H1 (cell line): ENCODE measurements at regions not wholly inside any gene's neighbourhood (a gene's known extent, or its start where the extent isn't known, plus 50 kb on each side); places are given as distances from the start of the nearest gene placed in this dataset.

Experiments
- BCL11A ChIP-seq, 2 experiments: IDR thresholded peaks; one replicate each; pipeline ENCODE4 v1.6.1; 2011; ENCODE audit warnings: low read depth in 2 of 2, low read length in 2 of 2, mild to moderate bottlenecking in 2 of 2
- BRCA1 ChIP-seq: IDR thresholded peaks from 2 replicates; pipeline ENCODE4 v1.6.1; 2012; ENCODE audit warnings: low read depth, low read length, improper control_type of control experiment
- CBX5 ChIP-seq: fragments of 300-800, 300-1000 bp; sonication (generic); IDR thresholded peaks from 2 replicates; pipeline ENCODE4 v1.7.1; 2016; ENCODE audit warnings: antibody characterized with exemption, low read length, low read depth
- CTCF ChIP-seq, 3 experiments: IDR thresholded peaks; 1 replicate in 2 of 3; 2 replicates in 1 of 3; pipeline versions ENCODE4 v1.5.1 to v1.6.1; 2011; ENCODE audit warnings: low read length in 3 of 3, mild to moderate bottlenecking in 3 of 3, inconsistent platforms in 2 of 3, low read depth in 1 of 3, moderate library complexity in 1 of 3; ENCODE audit not compliant: insufficient read depth in 1 of 3; ENCODE audit errors: control extremely low read depth in 1 of 3
- EP300 ChIP-seq, 2 experiments: IDR thresholded peaks; 1 replicate in 1 of 2; 2 replicates in 1 of 2; pipeline ENCODE4 v1.6.1; 2011 to 2012; ENCODE audit warnings: low read depth in 2 of 2, low read length in 2 of 2, mild to moderate bottlenecking in 2 of 2, borderline replicate concordance in 1 of 2, inconsistent platforms in 1 of 2, moderate library complexity in 1 of 2
- SAP30 ChIP-seq: fragments of 300-600 bp; sonication (generic); IDR thresholded peaks from 2 replicates; pipeline ENCODE4 v1.7.1; 2012; ENCODE audit warnings: low read length, moderate library complexity, mild to moderate bottlenecking, inconsistent platforms; ENCODE audit not compliant: insufficient read depth, insufficient replicate concordance
- SP1 ChIP-seq: IDR thresholded peaks from 2 replicates; pipeline ENCODE4 v1.6.1; 2011; ENCODE audit warnings: low read depth, low read length
- TBP ChIP-seq: IDR thresholded peaks from 2 replicates; pipeline ENCODE4 v1.6.1; 2011; ENCODE audit warnings: low read depth, low read length, improper control_type of control experiment
- TF ChIP-seq, protein P1 (sequence below): fragments of 300-600 bp; sonication (generic); IDR thresholded peaks from 2 replicates; pipeline ENCODE4 v1.7.1; 2012; ENCODE audit warnings: low read length, moderate library complexity, mild to moderate bottlenecking, inconsistent platforms; ENCODE audit not compliant: insufficient replicate concordance

DNA sequence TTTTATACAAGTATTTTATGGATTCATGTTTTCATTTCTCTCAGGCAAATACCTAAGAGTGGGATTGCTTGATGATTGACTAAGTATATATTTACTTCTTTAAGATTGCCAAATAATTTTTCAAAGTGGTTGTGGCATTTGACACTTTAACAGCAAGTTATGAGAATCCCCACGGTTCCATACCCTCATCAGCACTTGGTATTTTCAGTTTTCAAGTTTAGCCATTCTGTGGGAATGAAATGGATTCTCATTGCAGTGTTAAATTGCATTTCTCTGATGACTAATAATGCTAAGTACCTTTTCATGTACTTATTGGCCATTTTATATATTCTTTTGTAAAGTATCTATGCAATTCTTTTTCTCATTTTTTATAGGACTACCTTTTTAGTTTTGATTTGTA lies 301.5 kb upstream of the DIO3 start (continued):
- TF ChIP-seq, protein P1, sequence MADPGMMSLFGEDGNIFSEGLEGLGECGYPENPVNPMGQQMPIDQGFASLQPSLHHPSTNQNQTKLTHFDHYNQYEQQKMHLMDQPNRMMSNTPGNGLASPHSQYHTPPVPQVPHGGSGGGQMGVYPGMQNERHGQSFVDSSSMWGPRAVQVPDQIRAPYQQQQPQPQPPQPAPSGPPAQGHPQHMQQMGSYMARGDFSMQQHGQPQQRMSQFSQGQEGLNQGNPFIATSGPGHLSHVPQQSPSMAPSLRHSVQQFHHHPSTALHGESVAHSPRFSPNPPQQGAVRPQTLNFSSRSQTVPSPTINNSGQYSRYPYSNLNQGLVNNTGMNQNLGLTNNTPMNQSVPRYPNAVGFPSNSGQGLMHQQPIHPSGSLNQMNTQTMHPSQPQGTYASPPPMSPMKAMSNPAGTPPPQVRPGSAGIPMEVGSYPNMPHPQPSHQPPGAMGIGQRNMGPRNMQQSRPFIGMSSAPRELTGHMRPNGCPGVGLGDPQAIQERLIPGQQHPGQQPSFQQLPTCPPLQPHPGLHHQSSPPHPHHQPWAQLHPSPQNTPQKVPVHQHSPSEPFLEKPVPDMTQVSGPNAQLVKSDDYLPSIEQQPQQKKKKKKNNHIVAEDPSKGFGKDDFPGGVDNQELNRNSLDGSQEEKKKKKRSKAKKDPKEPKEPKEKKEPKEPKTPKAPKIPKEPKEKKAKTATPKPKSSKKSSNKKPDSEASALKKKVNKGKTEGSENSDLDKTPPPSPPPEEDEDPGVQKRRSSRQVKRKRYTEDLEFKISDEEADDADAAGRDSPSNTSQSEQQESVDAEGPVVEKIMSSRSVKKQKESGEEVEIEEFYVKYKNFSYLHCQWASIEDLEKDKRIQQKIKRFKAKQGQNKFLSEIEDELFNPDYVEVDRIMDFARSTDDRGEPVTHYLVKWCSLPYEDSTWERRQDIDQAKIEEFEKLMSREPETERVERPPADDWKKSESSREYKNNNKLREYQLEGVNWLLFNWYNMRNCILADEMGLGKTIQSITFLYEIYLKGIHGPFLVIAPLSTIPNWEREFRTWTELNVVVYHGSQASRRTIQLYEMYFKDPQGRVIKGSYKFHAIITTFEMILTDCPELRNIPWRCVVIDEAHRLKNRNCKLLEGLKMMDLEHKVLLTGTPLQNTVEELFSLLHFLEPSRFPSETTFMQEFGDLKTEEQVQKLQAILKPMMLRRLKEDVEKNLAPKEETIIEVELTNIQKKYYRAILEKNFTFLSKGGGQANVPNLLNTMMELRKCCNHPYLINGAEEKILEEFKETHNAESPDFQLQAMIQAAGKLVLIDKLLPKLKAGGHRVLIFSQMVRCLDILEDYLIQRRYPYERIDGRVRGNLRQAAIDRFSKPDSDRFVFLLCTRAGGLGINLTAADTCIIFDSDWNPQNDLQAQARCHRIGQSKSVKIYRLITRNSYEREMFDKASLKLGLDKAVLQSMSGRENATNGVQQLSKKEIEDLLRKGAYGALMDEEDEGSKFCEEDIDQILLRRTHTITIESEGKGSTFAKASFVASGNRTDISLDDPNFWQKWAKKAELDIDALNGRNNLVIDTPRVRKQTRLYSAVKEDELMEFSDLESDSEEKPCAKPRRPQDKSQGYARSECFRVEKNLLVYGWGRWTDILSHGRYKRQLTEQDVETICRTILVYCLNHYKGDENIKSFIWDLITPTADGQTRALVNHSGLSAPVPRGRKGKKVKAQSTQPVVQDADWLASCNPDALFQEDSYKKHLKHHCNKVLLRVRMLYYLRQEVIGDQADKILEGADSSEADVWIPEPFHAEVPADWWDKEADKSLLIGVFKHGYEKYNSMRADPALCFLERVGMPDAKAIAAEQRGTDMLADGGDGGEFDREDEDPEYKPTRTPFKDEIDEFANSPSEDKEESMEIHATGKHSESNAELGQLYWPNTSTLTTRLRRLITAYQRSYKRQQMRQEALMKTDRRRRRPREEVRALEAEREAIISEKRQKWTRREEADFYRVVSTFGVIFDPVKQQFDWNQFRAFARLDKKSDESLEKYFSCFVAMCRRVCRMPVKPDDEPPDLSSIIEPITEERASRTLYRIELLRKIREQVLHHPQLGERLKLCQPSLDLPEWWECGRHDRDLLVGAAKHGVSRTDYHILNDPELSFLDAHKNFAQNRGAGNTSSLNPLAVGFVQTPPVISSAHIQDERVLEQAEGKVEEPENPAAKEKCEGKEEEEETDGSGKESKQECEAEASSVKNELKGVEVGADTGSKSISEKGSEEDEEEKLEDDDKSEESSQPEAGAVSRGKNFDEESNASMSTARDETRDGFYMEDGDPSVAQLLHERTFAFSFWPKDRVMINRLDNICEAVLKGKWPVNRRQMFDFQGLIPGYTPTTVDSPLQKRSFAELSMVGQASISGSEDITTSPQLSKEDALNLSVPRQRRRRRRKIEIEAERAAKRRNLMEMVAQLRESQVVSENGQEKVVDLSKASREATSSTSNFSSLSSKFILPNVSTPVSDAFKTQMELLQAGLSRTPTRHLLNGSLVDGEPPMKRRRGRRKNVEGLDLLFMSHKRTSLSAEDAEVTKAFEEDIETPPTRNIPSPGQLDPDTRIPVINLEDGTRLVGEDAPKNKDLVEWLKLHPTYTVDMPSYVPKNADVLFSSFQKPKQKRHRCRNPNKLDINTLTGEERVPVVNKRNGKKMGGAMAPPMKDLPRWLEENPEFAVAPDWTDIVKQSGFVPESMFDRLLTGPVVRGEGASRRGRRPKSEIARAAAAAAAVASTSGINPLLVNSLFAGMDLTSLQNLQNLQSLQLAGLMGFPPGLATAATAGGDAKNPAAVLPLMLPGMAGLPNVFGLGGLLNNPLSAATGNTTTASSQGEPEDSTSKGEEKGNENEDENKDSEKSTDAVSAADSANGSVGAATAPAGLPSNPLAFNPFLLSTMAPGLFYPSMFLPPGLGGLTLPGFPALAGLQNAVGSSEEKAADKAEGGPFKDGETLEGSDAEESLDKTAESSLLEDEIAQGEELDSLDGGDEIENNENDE: no peak
- TF ChIP-seq CBX5 (no peak), BRCA1 (no peak), SAP30 (no peak), SP1 (no peak), EP300 (IDR thresholded peaks at IDR 0.05; ENCODE audit: borderline replicate concordance in 1 of 2, low read depth in 2 of 2, low read length in 2 of 2) (no peak), TBP (no peak), BCL11A (IDR thresholded peaks at IDR 0.05; ENCODE audit: low read depth in 2 of 2, low read length in 2 of 2) (no peak), CTCF (IDR thresholded peaks at IDR 0.05; ENCODE audit: control extremely low read depth in 1 of 3, insufficient read depth in 1 of 3, low read depth in 1 of 3, low read length in 3 of 3) (no peak)
